Kidney epithelial cell (primary cell): ENCODE measurements at regions not wholly inside any gene's neighbourhood (a gene's known extent, or its start where the extent isn't known, plus 50 kb on each side); places are given as distances from the start of the nearest gene placed in this dataset.

Source experiments
- DNase-seq: peaks from one replicate; pipeline ENCODE4 v3.0.0-alpha.2; 2010; ENCODE audit warnings: low read depth
- H3K27me3 ChIP-seq: 2 replicates; pipeline ENCODE4 v1.6.0; 2011; ENCODE audit warnings: low read length; ENCODE audit not compliant: control insufficient read depth, insufficient read depth
- H3K36me3 ChIP-seq: 2 replicates; pipeline ENCODE4 v1.5.1; 2011; ENCODE audit warnings: low read length; ENCODE audit not compliant: control insufficient read depth, insufficient read depth
- H3K4me3 ChIP-seq: 2 replicates; pipeline ENCODE4 v1.5.1; 2011; ENCODE audit warnings: low read depth, mild to moderate bottlenecking, control low read depth, low read length
- CTCF ChIP-seq: IDR thresholded peaks from 2 replicates; pipeline ENCODE4 v1.5.1; 2011; ENCODE audit warnings: mild to moderate bottlenecking, moderate library complexity, low read length, control low read depth, inconsistent platforms; ENCODE audit not compliant: insufficient read depth, poor library complexity, severe bottlenecking

- no peaks in the 10 kb centered on the region for H3K36me3 ChIP-seq
- no peak for TF ChIP-seq CTCF
- peaks cover 10% of the 10 kb centered on the region for H3K27me3 ChIP-seq
- no peak overlapping the region for H3K4me3 ChIP-seq
- DNase-seq = no peak
These were observed 151.3 kb downstream of the DICER1 start for GRCh38 chr14:95006051-95006450.

- no peak for TF ChIP-seq CTCF
- H3K27me3 ChIP-seq = no peaks in the 10 kb centered on the region
- H3K4me3 ChIP-seq = no peak overlapping the region
- DNase-seq = no peak
- H3K36me3 ChIP-seq = no peaks in the 10 kb centered on the region
These were observed 154.0 kb downstream of the DICER1 start for GRCh38 chr14:95003099-95003960.

- no peaks in the 10 kb centered on the region for H3K36me3 ChIP-seq
- H3K4me3 ChIP-seq = no peak overlapping the region
- no peak for TF ChIP-seq CTCF
- peaks cover 2% of the 10 kb centered on the region for H3K27me3 ChIP-seq
- no peak for DNase-seq
These were observed 158.6 kb downstream of the DICER1 start for GRCh38 chr14:94998685-94999084.

- TF ChIP-seq CTCF = no peak
- no peak for DNase-seq
- Histone ChIP-seq H3K36me3 (no peaks in the 10 kb centered on the region), H3K27me3 (peaks cover 2% of the 10 kb centered on the region), H3K4me3 (no peak overlapping the region)
These were observed 159.2 kb downstream of the DICER1 start for GRCh38 chr14:94998110-94998509.

- Histone ChIP-seq H3K4me3 (no peak overlapping the region), H3K36me3 (no peaks in the 10 kb centered on the region), H3K27me3 (peaks cover 2% of the 10 kb centered on the region)
- no peak for TF ChIP-seq CTCF
- no peak for DNase-seq
These were observed 161.8 kb downstream of the DICER1 start for GRCh38 chr14:94995551-94995950.

GRCh38 chr14:94994245-94994644, 163.1 kb downstream of the DICER1 start:
- no peak for TF ChIP-seq CTCF
- no peak overlapping the region for H3K4me3 ChIP-seq
- DNase-seq = no peak
- peaks cover 2% of the 10 kb centered on the region for H3K27me3 ChIP-seq
- H3K36me3 ChIP-seq = no peaks in the 10 kb centered on the region
